ENCODE measurements at regions not wholly inside any gene's neighbourhood (a gene's known extent, or its start where the extent isn't known, plus 50 kb on each side); places are given as distances from the start of the nearest gene placed in this dataset.

DNA sequence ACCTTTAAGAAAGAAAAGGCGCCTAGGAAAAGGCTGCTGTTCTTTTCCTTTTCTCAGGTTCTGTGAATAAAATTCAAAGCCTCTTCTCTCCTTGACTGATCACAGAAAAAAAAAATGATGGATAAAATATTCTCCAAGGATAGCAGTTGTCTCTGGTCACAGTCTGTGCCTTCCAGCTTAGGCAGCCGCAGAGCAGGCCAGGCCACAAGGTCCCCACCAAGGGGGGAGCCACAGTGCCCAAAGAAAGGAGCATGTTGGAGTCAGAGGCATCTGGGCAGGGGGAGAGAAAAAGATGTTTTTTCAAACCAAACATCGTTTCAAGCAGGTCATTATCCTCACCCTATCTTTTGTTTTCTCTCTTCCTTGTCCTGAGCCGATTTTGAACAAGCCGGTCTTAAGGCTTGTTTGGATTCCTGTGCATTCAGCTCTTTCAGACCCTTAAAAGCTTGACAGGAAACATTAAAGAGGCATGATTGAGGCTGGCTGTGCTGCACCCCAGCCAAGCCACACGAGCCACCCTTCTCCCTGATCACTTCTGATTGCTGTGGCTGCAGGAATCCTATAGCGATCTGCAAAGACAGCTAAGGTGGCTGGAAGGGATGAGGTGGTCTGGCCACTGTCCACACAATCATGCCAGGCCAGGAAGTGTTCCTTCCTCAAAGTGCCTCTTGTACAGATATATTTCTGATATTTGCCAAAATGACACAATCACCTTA, 284.6 kb upstream of the TLE4 start:
- DNase-seq, result no peak

DNA sequence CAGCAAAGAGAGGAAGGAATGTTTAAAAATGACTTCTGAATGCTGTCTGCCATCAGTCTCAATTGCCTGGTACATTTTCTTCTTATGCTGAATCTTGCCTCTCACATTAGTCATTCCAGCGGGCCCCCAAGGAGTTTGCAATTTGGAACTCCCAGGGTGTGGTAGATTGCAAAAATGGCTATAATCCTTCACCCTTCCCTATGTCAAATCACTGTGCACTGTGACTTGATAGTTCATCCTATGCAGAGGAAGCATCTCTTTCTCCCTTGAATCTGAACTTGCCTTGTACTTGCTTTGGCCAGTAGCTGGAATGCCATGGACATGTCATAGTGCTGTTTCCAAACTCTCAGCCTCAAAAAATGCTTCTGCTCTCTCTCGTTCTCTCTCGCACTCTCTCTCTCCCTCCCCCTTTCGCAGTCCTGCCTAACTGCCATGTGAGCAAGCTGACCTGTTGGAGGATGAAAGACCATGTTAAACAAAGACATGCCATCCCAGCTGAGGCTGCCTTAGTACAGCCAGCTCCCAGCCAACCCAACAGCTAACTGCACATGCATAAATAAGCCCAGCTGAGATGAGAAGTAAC, 284.0 kb upstream of the TLE4 start:
- DNase-seq, result no peak

DNA sequence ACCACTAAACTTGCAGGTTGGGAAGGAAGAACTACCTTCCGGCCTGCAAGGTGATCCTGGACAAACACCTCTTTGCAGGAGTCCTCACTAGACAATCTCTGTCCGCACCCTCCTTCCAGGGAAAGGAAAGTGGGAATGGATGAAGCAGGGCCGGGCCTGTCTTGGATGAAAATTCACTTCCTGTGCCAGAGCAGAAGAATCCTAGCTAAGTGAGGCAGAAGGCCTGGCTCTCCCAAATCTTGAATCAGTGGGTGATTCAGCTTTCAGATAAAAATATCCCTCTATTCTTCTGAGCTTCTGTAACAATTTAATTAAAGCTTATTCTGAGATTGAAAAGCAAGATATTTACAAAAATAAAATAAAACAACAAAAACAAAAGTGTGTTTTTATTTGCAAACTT, 281.9 kb upstream of the TLE4 start:
- no peak for DNase-seq

DNA sequence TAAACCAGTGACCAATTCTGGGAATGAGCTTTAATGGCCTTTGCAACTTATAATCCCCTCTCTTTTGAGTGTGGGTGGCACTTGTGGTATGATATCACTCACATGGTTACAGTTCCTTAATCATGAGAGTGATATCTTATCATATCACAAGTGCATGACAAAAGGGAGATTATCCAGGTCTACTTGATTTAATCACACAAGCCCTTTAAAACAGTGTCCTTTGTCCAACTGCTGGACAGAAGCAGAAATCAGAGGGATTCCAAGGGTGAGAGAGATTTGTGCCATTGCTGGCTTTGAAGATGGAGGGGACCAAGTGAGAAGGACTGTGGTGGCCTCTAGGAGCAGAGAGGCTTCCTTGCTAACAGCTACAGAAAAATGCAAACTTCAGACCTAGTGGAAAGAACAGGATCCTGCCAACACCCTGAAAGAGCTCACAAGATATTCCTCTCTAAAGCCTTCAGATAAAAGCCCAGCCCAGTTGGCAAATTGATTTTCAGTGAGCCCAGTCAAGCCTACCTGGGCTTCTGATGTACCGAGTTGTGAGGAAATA, 279.0 kb upstream of the TLE4 start:
- no peak for DNase-seq

DNA sequence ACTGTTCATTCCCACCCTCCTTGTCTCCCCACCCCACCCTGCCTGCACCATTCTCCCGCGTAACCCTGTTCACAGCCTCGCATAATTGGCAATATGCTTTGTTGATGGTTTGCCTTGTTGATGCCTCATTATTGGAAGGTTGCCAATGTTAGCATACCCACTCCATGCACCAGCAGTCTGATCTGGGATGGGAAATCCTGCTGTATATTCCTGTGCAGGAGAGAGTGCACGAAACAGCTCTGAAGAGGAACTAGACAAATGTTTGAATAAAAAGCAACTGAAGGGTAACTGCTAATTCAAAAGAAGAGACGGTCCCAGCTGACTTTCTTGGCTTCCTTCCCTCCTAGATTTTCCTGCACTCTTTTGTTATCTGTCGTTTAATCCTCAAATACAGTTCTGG, 271.7 kb upstream of the TLE4 start:
- no peak for DNase-seq

DNA sequence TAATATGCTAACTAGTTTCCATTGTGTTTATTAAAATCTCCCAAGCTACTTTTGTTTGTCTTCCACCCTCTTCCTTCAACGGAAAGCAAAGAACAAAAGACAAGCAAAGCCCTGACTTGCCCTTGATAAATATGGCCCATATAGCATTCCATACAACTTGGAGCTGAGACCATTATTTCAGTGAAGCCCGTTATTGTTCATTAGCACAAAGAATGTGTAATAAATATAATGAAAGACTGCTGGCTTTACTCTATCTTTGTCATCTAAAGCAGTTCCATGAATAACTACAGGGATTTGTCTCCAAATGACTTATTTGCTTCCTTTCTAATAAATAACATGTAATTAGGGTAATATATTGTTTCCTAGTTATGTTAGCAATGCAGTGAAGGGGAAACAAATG, 270.7 kb upstream of the TLE4 start:
- DNase-seq, result no peak

DNA sequence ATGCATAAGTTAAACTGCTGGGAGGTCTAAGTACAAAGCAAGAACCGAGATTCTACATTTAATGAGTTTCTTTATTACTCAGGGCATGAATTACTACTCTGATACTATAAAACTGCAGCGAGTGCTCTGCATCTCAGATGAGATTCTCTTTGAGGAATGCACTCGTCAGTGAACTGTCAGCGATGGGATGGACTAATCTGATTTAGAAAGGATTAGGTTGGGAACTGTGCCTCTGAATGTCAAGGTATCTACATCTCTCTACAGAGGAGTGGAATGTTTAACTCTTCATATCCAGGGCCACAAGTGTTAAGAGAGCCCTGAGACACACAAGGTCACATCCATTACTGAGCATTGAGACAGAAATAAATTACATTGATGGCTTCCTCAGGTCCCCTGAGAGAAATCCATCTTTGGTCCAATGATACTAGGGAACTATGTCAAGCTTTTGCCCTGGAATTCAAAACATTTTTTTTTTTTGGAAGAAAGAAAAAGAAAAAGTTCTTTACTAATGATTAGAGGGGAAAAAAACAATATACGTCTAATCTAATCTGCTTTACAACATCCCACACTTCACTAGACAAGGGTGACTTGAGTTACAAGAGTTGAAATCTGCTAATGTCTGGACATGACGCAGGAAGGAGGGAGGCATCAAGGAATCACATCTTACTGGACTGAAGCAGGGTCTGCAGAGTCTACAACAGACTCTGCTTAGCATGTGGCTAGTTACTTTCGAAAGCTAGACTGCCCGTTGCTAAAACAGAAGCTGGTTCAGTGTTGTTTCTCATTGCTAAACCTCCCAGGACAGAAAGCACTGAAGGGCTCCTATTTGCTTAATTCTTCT, 270.0 kb upstream of the TLE4 start:
- DNase-seq, result no peak

DNA sequence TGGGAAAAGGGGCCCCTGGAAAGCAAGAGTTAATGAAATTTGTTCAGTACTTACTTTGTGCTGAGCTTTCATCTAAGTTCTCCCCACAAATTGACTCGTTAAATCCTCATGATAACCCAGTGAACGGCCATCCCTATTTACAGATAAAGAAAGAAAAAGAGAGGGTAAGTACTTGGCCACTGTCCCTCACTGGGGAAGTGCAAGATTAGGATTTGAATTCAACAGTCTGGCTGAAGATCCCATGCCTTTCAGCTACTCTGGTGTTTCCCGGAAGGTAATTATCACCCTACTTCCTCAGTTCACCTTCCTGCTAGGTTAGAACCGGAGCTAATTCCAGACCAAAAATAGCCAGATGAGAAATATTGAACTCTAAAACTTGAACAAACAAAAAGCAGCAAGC, 269.2 kb upstream of the TLE4 start:
- DNase-seq, result no peak

DNA sequence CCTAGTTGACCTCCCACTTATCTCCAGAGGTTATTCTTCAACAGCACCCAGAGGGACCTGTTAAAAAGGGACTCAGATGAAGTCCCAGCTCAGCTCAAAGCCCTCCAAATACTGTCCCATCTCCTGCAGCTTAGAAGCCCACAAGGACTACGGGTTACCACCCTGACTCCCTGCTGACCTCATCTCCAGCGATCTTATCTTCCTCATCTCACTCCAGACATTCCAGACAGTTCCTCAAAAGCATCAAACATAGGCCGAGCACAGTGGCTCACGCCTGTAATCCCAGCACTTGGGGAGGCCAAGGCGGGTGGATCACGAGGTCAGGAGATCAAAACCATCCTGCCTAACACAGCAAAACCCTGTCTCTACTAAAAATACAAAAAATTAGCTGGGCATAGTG, 263.8 kb upstream of the TLE4 start:
- no peak for DNase-seq

DNA sequence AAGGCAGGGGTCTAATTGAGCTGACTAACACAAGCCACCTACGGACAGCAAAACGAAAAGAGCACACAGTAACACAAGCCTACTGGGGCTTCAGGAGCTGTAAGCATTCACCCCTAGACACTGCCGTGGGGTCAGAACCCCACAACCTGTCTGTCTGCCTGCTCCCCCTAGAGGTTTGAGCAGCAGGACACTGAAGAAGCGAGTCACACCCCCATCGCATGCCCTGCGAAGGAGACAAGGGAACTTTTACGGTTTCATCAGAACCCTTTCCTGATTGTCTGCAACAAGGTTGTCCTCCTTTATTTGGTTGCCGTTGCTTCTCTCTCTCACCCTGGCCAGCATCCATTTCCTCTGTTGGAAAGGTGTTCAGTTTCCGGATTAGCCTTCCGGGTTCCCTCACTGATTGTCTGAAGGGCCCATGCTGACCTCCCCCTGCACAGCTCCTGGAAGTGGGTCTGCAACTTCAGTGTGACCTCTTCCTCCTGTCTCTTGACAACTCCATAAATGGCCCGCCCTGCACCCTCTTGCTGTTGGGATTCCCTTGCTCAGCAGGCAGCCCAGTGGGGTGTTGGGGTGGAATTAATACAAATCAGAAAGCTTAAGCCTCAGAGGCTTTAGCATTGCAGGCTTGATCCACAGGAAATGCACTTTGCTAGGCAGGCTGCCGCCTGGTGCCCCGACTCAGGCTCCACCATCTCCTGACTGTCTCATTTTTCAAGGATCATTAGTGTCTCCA, 258.9 kb upstream of the TLE4 start:
- DNase-seq, result no peak

DNA sequence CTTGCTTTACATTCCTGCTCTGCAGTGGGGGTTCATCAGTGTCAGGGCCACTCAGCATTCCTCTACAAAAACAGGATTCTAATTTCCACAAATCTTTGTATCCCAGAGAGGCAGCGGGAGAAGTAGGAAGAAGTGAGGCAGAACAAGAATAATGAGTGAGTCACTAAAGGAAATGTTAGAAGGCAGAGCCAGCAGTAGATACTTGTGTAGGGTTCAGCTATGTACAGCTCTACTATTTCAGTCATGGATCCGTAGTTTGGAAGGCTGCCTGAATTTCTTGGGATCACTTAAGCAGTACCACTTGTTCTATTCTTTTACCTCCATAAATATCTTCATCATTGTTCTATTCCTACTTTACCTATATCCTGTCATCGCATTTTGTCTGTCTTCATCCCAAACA, 246.3 kb upstream of the TLE4 start:
- DNase-seq, result no peak

DNA sequence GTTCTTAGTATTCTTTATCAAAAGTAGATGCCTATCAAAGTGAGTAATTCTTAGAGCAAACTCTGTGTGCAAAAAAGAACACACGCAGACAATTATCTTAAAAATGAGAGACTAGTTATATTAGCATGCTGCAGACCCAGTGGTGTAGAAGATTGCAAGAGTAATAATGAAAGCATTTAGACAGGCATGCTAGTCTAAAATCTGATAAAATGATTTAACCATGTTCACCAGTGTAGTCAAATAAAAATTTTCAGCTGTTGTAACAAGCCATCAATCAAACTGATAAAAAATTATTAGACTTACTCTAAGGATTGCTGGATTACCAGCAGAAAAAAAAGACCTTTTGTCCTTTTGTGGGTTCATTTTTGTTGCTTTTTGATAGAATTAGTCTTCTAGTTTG, 241.9 kb upstream of the TLE4 start:
- DNase-seq, result no peak

DNA sequence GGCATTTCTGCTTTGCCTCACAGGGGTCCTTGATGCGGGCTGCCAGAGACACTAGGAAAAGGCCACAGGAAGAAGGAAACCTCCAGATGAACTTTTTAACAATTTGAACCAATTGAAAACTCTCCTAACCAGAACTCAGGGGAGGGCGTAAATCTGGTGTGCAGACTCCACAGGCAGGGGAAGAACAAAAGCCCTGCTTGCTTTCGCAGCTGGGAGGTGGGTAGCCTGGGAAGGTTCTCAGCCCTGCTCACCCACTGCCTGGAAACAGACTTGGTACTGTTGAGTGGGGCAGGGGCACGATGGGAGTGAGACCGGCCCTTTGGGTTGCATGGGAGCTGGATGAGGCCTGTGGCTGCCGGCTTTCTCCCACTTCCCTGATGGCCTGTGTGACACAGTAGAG, 237.8 kb upstream of the TLE4 start:
- DNase-seq, result no peak

DNA sequence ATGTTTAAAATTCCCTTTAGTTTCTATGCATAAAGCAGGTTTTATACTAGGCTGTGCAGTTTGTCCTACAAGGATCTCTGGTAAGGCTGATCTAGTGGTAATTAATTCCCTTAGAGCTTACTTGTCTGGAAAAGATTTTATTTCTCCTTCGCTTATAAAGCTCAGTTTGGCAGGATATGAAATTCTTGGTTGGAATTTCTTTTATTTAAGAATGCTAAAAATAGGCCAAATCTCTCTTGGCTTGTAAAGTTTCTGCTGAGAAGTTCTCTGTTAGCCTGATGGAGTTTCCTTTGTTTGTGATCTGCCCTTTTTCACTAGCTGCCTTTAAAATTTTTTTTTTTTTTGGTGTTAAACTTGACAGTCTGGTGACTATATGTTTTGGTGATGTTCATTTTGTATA, 237.1 kb upstream of the TLE4 start:
- no peak for DNase-seq

DNA sequence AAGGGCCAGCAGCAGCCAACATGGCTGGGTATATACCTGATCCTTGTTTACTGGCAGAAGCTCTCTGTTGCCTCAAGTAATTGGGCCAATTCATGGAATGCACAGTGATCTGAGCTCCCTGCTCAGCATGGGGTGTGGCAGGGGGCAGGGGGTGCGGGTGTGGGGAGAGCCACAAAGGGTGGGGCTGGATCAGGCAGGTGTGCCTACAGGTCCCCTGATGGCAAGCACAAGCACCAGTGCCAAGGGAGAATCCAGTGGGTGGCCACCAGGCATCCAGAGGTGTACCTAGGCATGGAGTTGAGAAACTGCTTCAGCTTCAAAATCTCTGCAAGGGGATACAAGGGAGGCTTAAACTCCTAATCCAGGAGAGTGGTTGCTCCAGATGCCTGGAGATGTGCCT, 235.8 kb upstream of the TLE4 start:
- DNase-seq, result no peak

DNA sequence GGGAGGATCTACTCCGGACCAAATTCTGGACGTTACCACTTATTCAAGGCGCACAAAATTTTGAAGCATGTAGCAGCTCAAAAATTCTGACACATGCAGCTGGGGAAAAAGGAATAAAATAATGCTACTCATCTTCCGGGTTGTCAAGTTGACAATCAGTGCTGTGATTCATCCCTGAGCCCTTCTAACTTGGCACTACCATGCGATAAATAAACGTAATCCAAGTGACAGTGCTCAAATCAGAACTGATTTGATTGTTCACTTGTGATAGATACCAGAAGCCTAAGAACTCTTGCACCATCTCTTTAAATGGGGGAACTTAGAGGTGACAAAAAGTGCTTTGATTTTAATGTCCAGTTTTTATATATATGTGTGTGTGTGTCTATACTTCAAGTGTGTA, 230.2 kb upstream of the TLE4 start:
- DNase-seq, result no peak

DNA sequence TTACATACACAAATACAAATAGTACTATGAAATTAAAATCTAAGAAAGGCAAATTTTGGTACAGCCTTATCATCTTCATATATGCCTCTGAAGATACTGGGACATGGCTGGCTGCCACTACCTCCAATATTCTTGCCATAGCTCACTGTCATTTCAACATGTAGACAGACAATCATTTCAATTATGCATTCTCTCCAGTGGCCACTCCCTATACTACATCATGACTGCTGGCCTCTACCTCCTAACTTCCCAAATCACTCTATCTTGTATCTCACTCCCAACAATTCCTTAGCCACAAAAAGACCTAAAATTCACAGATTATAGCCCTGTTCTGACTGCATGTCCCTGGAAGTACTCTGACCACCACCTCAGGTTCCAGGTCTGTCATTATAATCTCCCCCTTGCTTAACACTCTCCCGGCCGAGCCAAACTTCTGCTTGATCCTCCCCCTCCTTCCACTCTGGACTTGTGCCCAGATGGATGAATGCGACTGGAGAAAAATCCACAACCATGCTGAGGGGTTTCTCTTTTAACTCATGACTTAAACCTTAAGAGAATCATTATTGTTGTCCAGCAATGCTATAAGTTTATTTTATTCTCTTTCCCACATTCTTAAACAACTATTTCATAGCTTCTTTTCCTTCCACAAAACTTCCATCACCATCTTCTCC, 225.3 kb upstream of the TLE4 start:
- DNase-seq, result no peak

DNA sequence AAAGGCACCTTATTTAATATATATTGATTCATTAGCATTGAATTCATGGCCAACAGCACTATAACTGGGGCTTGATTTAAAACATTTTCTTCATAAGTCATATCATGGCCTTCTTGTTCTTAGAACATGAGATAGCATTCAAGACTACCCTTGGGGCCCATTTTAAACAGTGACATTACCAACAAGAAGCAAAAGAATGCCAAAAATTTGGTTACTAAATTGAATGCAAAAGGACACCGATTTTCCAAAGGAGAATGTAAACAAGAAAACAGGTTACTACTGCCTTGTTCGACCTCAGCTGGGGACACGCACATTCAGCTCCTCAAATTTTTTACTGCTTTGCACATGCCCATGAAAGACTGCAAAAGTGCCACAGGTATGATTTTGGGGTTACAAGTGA, 219.4 kb upstream of the TLE4 start:
- DNase-seq, result no peak

DNA sequence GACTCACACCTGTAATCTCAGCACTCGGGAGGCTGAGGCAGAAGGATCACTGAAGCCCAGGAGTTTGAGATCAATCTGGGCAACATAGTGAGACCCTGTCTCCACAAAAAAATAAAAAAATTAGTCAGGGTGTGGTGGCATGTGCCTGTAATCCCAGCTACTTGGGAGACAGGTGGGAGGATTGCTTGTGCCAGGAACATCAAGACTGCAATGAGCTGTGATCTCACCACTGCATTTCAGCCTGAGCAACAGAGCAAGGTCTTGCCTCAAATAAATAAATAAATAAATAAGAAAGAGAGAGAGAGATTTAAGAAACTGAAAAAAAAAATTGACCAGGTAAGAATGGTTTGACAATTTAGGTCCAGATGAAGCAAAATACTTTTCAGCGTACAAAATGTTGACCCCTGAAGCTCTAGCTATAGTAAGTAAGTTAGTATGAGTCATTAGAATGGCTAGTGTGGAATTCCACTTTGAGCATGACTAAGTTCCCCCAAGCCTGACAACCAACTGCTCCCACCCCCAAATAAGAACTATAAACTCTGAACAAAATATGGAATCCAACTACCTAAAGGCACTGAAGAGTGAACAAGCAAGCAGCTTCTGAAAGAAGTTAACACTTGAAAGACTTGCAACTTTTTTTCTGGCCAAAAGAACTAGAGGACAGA, 217.8 kb upstream of the TLE4 start:
- DNase-seq, result no peak

DNA sequence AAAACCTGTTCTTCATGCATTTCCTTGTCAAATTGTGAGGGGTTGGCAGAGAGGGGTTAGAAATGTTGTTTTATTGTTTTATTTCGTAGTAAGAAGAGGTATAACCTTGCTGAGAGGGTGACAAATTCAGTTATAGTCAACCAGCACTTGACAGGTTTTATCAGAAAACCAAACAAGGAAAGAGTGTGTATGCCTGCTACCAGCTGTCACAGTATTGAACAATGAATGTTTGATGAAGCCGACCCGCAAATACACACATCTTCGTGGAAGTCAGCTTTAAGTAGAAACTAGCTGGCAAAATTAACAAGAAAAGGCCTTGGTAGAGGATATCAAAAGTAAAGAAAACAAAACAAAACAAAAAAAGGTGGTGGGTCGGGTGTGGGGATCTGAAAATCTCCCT, 214.6 kb upstream of the TLE4 start:
- no peak for DNase-seq

DNA sequence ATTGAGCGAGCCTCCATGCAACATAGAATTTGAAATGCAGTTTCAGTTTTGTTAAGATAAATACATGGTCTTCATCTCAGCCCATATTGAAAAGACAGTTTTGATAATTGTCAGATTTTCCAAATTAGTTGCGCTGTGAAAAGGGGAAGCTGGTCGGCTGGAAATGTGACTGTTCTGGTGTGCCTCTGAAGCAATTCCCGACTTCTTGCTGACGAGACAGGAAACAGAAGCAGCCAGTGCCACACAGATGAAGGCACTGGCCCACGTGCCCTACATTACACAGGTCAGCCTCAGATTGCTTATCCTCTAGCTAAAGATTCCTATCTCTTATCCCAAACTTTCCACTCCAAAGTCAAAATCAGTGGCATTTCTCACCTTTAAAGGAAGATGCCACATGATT, 214.1 kb upstream of the TLE4 start:
- DNase-seq, result no peak

Data from stimulated activated CD4-positive, alpha-beta T cell treated with anti-CD3 and anti-CD28 coated beads, Interleukin-4, amount 100 ng/mL, for 1 hour (primary cell).